NCI-H2227 (cell line): ENCODE measurements at regions not wholly inside any gene's neighbourhood (a gene's known extent, or its start where the extent isn't known, plus 50 kb on each side); places are given as distances from the start of the nearest gene placed in this dataset.

Experiments used
- DNase-seq: peaks from one replicate; lab custom pipeline; 2025; ENCODE audit not compliant: unreplicated experiment; lab: John Stamatoyannopoulos, UW

DNA sequence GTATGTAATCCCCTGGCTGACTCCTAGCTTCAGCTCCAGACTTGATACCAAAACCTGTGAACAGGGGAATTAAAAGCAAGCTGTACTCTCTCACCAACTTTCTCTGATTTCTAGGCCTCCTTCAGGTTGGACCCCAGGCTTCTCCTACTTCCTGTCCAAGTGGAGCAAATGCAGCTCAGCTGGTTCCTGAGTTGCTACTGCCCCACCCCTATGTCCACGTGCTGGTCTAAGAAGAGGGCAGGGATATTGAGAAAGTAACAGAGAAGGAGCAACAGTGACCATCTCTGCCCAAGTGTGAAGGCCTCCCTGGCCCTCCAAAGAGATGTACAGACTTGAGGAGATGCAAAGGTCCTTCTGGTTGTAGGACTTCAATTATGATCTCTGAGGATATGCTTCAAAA is 188.3 kb upstream of the MCHR2 start:
- no peak for DNase-seq

DNA sequence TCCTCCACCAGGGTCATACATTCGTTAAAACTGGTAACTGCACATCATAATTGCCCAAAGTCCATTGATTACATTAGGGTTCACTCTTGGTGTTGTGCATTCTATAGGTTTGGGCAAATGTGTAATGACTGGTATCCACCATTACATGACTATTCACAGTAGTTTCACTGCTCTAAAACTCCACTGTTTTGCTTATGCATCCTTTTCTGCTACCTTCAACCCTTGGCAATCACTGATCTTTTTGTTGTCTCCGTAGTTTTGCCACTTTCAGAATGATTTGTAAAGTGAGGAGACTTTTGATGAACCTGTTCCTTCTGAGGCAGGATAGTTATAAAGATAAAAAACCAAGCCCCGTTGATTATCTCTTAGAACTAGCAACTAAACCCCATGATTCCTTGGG is 187.3 kb upstream of the MCHR2 start:
- no peak for DNase-seq

DNA sequence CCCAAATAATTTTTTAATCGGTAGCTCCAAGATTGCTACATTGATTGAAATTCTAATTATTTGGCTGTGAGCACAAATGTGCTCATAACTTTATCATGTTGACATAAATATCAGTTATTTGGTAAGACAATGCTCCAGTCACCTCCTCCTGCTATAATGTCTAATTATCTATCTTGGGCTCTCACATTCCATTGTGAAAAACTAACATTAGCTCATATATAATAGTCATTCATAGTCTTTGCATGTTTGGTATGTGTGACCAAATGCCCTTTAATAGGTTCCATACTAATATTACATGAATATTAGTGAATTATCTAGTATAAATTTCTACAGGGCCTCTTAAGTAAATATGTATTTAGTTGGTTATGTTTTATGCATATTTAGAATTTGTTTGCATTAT is 185.6 kb upstream of the MCHR2 start:
- DNase-seq = no peak

DNA sequence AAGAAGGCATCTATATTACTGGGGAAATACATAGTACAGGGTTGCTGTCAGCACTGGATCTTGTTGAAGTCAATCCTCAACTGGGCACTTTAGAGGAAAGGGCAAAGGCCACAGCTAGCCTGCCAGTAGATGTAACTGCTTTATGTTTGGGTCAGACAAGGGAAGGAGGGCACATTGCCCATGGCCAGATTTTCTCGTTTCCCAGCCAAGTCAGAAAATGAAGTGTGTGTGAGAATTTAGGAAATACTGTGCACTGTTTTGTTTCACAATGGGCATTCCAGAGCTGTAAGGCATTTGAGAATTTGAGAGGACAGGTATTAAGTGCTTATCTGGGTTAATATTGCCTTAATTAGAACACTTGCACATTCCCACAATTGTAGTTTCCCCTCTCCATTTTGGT is 183.9 kb upstream of the MCHR2 start:
- no peak for DNase-seq

DNA sequence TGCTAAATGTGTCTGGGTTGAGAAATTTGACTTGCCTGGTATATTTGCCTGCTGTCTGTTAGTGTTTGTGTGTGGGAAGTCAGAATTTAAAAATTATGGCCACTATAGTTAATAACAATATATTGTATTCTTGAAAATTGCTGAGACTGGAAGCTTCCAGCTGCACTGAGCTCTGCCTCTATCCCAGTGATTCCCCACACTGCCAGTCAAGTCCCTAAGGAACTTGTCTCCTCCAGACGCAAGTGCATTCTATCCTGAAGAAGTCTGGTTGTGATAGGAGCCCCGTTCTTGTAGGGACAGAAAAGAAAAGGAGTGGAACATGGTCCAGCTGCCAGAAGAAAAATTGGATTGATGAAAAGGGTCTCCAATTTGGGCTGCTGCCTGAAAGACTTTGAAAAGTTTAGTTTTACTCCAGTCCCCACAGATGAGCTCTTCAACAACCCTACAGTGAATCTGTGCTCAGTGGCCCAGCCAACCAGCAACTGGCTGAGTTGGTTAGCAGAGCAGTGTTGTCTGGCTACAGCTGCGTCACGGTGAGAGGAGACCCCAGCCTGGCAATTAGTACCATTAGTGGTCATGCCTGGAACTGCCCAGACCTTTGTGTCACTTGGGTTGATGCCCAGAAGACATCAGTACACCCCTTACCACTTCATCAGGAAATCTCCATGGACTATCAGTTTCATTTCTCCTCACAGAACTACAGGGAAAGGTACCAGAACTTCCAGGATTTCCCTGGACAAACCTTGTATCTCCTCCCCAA is 183.1 kb upstream of the MCHR2 start:
- DNase-seq = no peak

DNA sequence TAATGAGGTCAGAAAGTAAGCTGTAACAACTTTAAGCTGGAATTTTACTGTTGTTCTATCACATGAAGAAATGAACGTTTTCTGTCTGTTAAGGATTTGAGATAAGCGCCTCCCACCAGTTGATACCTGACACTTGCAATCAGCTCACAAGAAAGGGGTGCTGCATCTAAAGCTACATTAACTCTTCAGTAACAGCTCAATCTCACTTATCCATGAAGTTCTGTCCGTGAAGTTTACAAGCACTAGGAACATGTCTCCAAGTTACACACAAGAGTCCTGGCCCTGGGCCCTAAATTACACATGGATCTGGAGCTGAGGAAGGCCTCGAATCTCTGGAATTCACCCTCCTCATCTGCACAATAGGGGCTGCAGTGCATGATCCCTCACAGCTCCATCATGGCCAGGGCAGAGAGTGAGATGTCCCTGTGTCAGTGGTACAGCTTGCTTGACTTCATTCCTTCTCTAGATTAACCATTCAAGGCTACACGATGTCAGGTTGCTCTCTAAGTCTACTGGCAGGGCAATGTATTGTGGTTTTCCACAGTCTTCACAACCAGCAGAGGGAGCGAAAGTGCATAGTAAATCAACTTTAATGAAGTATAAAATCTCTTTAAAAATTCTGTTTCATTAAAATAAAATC is 182.4 kb upstream of the MCHR2 start:
- no peak for DNase-seq

DNA sequence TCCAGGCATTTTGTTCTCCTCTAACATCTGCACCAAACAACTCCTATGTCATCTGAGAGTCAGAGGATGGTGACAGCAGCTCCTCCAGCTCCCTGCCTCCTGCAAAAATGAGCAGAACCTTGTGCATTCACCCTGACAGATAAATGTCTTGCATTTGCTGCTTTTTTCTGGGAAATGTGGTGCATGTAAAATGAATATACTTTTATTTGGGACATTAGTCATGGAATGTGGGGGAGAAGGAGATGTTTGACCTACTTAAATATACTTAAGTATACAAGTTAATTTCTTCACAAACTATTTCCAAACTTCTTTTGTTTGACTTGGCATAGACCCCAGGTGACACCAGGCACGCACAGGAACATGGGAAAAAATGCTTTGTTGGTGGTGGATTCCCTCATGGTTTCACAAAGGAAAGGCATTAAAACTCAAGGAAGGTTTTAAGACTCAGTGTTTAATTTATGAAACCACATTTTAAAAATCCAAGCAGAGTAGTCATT is 181.8 kb upstream of the MCHR2 start:
- DNase-seq = no peak

DNA sequence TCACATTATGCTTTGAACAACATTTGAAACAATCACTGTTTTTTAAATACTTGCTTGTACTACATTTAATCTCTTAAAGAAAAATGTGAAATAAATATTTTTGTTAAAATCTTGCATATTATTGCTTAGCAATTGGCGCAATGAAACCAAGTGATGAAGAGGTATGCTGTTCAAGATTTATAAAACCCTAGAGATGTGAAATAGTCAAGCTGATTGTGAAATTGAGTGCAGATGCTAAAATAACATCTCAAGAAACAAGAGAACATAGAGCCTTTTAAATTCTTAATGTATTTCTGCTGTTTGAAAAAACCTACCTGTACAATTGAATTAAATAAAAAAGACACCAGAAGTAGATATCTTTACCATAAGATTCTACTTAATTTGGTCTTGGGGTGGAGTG is 179.2 kb upstream of the MCHR2 start:
- no peak for DNase-seq

DNA sequence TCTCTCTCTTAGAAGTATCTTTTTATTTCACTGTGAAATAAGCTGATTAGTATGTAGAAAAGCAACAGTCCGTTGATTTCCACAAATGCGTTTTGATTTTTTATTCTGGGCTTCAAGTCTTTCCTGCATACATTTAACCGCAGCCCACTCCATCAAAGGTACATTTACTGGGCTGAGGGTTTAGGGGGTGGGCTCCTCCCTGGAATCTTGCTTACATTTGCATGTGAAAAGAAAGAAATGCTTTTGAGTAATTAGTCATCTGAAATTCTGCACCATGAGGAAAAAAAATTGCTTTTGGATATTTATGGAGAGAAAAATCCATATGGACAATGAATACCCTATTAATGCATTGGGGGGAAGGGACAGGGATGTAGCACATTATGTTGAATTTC is 178.3 kb upstream of the MCHR2 start:
- DNase-seq = no peak

DNA sequence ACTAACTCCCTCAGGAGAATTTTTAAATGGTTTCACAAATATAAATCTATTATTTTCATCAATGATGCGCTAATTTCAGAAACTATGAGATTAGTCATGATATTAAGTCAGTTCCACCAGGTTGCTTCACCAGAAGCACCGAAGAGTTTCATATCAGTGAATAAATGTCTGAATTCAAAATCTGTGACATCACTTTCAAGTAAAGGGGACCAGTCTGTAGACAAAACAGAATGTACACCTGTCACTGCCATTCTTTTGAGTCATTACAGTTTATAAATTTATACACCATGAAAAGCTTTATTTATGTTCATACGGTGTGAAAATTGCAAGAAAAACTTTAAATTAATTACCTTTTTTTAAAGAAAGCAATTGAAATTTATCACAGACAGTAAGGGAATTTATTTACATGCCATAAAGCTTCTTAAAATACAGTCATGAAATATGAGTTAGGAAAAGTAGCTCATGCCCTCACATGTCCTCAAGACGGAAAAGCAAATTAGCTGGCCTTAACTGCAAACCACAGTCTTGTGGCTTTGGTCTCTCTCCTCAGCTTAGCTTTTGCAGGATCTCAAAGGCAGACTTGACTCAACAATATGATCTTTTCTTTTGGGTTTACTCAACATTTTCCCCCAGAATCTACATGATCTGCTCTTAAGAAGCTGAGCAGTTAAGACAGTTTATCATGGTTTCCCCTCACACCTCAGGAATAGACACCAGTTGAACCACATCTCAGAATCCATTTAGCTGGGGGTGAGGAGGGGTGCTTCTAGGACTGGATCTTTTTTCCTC is 177.7 kb upstream of the MCHR2 start:
- DNase-seq = no peak

DNA sequence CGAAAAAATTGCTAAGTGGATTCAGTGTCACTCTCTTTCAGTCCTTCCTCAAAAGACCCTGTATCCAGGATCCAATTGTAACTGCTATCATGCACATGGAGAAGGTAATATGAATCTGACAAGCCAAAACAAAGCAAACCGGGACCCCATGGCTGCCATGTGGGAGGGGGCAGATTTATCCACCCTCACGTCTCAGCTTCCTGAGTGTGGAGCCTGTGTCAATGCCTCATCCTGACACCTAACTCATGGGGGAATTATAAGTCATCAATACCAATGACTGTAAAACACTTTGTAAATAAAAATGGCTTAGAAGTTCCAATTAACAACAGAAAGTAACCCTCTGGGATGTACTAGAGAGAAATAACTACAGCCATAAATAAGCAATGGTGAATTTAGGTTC is 174.1 kb upstream of the MCHR2 start:
- DNase-seq = no peak

DNA sequence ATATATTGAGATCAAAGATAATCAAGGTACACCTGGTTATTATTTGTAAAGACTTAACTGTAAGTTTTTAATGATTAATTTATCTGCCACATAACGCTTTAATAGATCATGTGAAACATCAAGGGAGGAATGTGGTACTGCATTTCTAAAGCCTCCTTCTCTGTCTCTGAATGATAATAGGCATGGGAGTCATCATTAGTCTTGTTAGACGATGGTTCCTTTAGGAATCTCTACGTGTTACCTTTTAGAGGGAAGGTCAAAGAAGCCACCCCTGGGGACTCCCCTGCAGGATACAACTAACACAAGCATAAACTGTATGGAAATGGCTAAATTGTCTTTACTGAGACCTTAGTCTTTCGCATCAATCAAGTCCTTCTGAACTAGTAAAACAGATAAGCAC is 173.6 kb upstream of the MCHR2 start:
- no peak for DNase-seq

DNA sequence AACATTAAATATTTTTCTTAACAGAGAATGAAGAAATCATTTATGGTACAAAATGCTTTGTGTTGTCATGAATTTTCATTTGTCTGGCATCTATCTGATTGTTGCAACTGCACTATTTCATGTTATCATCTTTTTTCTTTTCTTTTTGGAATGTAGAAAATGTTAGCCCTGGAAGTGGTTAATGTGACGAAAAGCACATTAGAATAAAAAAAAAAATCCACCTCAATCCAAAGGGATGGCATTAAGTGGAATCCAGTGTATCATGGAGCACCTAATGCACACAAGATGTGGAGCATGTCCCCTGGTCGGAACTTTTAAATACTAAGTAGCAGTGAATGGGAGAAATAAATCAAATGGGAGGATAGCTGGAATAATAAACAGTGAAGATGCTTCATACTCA is 172.9 kb upstream of the MCHR2 start:
- DNase-seq = no peak

DNA sequence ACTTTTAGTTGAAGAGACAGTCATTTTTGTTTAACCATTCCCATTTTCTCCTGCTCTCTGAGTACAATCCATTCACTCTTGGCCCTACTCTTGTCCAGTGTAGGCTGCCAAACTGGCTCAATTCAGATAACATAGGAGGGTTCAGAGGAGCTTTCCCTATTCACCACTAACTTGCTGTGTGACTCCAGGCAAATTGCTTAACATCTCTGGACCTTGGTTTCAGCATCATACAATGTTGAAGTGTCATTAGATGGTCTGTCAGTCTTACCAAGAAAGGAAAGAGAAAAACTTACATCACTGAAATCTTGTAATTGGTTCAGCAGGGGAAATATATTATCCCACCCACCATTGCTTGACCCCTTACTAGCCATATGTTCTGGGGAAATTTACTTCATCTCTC is 171.4 kb upstream of the MCHR2 start:
- DNase-seq = no peak

DNA sequence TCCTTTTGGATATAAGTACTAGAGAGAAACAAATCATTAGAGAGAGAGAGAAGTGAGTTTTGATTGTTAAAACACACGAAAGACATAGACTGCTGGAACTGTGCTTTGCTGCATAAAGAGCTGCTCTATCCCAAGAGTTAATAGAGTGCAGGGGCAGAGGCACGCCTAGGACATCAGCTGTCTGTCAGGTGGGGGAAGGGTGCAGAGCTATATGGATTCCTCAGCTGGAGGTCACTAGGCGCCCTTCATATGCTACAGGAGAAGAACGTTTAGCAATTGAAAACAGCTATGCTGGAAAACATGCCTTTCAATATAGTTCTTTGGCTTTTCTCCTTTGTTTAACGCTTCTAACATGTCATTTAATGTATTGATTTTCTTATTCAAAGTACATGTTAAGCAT is 169.0 kb upstream of the MCHR2 start:
- DNase-seq = peak; percentile 25

DNA sequence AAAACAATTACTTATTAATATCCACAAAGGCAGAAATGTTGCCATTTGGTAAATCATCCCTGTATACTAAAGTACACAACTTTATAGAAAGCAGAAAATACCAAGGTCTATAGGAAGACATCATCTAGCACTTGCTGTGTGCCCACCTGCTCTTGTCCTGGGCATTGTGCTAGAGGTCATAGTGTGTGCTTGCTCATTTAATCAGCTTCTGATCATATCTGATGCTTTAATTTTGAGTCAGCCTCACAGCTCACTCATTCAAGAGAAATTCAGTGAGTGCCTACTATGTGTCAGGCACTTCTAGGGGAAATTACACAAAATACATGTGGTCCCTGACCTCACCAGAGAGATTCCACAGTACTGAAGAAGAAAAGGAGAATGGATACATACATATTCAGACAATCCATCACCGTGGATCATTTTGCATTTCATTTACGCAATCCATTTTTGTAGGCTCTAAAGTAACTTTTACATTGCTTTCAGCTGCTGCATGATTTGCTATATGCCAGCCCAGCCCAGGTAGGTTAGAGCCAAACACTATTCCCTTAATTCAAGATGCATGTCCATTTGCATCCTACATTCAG is 167.9 kb upstream of the MCHR2 start:
- DNase-seq = no peak

DNA sequence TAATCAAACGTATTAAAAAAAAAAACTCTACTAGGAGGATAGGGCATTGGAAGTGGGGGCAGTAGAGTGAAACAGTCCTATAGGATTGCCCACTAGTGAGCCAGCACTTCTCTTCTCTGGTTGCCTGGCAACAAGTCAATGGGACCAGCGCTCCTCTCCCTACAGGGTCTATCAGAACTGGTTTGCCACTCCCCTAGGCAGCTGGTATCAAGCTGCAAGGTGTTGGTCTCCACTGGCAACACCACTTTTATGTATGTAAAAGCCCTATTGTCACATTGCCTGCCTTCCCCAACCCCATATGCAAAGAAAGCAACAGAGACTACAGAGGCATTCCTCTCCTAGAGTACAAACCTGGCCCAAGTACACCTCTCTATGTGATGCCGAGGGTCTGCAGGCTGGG is 166.9 kb upstream of the MCHR2 start:
- DNase-seq = peak; percentile 40

DNA sequence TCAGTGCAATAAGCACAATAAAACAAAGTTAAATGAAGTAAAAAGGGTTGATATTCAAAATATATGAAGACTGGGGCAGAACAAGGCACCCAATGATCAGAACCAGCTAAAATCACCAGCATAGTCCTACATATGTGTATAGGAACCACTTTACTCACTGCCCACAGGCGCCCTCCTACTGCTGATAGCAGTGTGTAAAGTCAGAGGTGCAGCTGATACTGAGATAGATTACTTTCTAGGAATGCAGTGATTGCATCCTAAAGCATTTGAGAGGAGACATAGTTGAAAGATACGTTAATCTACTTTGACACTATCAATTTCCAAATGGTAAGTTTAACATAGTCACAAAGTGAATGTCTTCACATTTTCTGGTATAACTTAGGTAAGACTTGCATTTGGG is 161.1 kb upstream of the MCHR2 start:
- DNase-seq = no peak

DNA sequence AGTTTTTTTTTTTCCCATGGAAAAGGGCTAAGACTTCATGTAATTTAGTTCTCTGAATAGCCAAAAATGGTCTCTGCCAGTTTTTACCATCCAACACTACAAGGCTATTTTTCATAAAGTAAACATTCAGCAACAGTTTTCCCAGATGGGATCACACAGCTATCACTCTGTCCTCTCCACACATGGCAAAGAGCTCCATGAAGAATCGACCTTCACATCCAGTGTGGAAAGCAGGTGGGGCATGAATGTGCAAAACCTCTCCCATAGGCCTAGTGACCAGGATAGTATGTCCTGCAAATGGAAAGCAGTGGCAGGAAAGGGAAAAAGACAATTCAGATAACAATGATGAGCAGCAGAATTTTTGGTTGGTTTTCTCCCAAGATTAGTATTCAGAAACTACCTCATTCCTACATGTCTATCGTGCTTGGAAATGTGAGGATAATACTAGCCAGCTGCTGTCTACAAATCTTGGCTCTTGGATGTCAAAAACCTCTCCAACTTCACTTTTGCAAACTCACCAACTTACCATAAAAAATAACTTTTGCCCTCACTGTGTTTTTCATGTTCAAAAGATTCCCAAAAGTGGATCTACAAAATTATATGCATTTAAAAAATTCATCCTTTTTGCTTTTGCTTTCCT is 159.7 kb upstream of the MCHR2 start:
- no peak for DNase-seq

DNA sequence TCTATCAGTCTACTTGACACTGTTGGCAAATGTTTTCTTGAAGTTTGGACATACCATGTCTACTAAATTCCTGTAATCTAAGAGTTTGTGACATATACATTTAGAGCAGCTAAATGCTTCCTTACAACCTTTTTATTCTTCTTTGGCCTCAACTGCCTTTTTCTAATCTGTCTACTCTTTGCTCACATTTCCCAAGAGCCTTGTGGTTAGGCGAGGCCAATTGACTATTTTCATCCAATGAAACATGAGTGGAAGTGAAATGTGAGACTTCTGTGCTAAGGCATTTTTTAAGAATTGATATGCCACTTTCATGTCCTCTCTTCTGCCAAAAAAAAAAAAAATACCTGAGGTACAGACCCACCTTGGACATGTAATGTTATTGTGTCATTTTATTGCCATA is 158.2 kb upstream of the MCHR2 start:
- DNase-seq = no peak

DNA sequence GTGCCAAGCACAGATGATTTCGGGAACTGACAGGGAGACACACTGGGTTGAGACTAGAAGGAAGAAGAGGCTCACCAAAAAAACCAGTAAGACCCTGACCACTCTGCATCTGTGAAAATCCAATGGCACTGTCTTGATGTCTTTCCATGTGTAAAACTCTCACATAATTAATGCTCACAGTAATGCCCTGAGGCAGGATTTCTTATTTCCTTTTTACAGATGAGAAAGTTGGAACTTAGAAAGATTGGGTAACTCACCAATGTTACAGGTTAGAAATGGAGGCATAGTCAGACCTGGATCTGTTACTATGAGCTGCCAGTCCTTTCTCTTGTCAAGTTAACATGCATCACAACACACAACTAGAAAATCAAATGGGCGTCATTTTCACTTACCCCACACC is 151.0 kb upstream of the MCHR2 start:
- no peak for DNase-seq
